HG02943 (cell line): ENCODE measurements at regions not wholly inside any gene's neighbourhood (a gene's known extent, or its start where the extent isn't known, plus 50 kb on each side); places are given as distances from the start of the nearest gene placed in this dataset.

Experiments
- ATAC-seq: cut with Tn5 transposase; IDR thresholded peaks from one replicate; pipeline ENCODE4 v1.9.1; 2021; ENCODE audit warnings: mild to moderate bottlenecking, low read depth, moderate library complexity; ENCODE audit not compliant: unreplicated experiment

DNA sequence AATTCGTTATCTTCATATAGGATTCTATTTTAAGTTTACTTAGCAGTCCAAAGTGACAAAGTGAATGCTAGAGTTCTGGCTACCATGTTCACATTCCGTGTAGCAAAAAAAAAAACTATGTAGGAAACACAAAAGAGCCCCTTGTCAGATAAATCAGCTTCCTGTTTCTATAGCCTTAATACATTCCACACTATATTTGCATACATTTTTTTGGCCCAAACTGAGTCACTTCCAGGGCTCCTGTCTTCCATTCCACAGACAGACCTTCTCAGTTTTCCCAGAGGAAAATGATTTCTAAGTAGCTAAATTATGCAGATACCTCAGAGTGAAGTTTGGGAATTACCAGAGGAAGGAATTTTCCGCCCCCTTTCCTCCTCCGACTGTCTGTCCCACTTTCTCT is 841.9 kb upstream of the HS3ST1 start:
- no peak for ATAC-seq

DNA sequence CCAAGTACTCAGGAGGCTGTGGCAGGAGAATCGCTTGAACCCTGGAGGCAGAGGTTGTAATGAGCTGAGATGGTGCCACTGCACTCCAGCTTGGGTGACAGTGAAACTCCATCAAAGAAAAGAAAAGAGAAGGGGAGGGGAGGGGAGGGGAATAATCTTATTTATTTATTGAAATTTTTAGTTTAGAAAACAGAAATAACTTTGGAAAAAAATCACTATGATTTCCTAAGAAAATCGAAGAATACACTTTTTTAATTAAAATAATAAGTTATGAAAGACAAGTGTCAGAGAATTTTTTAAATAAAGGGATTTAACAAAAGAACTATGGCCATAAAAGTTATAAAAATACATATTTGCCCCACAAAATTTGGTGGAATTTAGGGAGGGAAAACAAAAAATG is 836.9 kb upstream of the HS3ST1 start:
- no peak for ATAC-seq

DNA sequence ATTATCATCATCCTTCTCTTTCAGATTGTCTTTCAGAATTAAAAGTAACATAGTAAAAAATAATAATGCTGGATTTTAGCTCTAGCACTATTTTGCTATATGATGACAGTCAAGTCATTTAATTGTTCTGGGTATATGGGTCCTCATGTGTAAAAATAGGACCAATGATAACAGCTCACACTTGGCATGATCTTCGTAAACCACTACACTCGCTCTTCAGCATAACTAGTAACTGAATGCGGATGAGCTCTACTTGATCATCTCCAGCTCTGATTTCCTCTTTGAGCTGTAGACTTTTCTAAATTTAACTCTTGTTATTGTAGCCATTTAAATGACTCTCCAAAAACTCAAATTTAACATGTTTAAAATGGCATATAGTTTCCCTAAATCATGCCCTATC is 831.8 kb upstream of the HS3ST1 start:
- ATAC-seq, result no peak

DNA sequence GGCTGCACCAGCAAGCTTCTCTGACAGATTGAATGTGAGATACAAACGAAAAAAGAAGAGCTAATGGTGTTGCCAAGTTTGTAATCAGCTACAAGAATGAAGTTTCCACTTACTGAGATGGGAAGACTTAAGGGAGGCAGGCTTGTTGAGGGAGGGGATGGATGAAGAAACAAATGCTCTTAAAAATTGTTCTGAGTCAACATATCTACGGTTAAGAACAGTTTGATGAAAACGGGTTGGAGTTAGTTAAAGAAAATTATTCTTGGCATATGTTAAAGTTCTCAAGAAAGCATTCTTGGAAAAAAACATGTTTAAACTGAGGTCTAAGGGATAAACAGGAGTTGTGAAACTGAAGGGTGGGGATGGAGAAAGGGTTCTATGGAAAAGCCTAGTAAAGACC is 816.3 kb upstream of the HS3ST1 start:
- ATAC-seq, result no peak

DNA sequence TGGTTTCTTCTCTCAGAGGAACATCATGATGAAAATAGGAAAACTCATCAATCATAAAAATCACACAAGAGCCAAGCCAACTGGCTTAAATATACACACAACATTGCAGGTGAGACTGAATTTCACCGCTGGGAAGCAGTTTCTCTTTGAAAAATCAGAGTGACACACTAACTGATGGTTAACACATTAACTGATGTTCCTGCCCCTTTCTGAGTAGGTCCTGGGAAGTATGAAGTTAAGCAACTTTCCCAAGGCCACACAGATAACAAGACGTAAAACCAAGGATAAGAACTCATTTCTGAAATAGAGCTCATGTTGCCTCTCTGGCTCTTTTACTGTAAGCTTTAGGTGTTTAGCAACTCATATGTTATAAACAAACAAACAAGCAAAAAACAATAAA is 813.7 kb upstream of the HS3ST1 start:
- ATAC-seq, result no peak

DNA sequence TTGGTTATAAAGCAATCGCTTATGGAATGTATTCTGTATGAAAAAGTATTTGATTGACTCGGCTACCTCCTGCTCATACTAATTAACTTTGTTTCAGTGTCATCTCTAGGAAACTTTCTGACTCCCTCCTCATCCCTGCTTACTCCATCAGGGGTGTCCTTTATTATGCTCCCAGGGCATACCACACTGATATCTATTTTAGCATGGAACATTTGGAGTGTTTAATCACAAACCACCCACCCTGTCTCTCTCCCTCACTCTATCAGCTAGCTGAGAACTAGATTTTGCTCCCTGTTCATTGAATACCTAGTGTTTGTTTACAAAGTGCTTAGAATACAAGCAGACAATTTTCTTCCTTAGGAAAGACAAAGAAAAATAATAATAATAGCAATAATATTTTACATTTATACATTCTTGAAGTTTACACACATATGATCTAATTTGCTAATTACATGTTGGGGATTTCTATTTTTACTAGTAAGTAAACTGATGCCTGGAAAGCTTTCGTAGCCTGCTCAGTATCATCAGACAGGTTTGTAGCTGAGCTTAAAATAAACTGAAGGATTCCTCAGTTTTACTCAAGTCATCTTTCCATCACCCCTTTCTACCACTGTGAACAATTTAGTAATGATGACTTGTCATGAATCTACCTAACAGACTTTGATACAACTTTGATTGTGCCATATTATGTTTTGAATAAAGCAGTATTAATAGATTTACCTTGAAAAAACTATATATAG is 811.4 kb upstream of the HS3ST1 start:
- no peak for ATAC-seq

DNA sequence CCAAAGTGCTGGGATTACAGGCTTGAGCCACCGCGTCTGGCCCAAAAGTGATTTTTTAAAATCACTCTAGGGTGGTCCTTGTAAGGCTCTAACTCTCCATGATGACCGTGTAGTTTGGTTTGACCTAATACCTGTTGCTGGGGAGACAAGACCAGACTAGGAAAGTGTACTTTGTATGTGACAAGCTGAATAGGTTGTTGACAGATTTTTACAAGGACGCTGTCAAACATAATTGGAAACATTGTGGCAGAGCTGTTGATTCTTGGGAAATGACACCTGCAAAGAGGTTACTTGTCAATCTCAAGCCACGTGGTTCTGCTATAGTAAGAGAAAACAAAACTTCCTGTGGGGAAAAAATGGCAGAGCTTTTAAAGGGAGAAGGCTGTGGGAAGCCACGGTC is 802.4 kb upstream of the HS3ST1 start:
- ATAC-seq, result no peak

DNA sequence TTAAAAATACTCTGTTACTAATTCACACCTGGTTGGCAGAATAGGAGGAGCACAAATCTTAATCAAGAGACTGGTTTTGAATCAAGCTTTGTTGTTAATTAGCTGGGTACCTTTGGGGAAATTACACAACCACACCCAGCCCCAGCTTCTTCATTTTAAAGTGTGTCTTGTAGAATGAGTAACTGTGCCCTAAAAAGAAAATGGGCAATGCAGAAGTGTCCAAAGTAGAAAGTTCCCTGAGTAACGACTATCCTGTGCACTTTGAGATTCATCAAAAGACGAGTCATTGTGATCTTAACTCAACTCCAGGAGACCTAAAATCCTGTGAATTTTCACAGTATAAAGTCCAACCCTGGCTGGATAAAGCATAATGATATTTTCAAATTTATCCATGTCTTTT is 792.3 kb upstream of the HS3ST1 start:
- ATAC-seq, result no peak

DNA sequence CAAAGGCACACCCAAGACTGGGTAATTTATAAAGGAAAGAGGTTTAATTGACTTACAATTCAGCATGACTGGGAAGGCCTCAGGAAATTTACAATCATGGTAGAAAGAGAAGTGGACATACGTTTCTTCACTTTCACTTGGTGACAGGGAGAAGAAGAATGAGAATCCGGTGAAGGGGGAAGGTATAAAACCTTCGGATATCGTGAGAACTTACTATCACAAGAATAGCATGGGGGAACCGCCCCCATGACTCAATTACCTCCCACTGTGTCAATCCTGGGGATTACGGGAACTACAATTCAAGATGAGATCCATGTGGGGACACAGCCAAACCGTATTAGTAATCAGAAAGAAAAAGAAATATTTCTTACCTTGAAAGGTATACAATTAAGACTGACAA is 782.9 kb upstream of the HS3ST1 start:
- ATAC-seq, result no peak

DNA sequence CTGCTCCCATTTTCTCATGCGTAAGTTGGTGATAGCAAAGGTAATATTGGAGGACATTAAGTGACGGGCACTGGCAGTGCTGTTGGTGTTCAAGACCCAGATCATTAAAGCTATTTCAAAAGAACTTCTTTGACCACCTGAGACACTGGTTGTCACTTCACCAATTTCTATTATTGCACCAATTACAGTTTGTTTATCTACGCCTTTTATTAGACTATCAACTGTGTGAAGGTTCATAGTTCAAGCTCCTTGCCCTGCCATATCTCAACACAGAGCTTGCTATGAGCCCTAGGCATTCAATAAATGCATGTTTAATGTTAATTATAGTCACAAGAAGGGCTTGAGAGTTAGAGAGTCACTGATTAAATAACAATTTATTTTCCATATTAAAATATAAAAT is 778.7 kb upstream of the HS3ST1 start:
- ATAC-seq, result no peak

DNA sequence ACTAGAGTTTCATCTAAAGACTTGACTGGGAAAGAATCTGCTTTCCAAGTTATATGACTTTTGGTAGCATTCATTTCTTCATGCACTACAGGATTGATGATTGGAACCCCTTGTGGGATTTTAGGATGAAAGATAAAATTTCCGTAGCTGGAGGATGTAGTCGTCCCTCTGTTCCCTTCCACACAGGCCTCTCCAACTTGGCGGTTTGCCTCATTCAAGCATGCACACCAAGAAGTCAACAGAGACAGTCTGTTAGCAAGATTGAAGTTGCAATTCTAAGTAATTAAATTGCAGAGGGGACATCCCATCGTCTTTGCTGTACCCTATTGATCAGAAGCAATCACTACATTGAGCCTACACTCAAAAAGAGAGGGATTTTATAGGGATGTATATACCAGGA is 777.4 kb upstream of the HS3ST1 start:
- ATAC-seq, result no peak

DNA sequence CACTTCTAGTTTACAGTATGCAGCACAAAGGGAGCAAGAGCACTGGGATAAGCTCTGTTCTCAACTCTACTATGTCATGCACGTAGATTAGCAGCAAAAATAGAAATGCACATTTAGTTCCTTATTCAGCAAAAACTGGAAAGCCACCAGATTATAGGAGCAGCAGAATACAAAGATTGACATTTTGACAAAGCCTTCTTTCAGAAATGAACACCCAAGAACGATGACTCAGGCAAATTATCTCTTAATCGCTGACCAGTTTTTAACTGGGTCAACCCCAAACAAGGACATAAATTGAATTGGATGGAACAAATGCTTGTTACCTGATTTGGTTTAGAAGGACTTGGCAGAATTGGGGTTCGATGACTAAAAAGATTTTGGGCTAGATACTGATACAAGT is 775.3 kb upstream of the HS3ST1 start:
- no peak for ATAC-seq

DNA sequence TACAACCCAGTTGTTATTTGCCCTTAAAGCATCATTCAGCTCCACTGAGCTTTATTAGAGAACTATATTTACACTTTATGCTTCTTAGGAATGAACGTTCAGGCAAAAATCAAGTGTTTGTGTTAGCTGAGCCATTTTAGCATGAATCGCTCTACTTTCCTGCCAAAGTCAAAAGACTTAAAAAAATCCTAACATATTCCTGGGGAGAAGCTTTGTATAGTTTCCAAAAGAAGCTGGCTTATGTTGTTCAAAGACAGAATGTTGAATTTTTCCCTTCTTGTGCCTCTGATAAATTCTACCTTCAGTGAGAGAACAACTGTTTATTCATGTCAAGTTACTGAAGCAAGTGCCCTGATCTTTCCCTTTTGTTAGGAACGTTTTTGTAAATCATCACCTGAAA is 771.5 kb upstream of the HS3ST1 start:
- ATAC-seq, result no peak

DNA sequence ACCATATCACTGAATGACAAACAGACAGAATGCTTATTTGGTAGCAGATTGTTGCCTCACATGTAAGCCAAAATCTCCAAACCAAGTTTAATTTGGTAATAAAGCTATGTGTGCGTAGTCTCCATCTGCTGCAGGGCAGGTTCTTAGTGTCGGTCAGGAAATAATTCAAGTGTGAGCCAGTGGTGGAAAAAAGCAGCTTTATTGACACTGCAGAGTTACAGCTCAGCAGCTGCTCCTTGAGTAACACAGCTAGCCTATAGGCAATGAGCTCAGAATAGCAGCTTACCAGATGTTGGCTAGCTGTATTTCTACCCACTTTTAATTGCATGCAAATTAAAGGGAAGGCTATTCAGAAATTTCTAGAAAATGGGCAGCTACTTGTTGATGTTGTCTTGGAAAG is 757.8 kb upstream of the HS3ST1 start:
- no peak for ATAC-seq

DNA sequence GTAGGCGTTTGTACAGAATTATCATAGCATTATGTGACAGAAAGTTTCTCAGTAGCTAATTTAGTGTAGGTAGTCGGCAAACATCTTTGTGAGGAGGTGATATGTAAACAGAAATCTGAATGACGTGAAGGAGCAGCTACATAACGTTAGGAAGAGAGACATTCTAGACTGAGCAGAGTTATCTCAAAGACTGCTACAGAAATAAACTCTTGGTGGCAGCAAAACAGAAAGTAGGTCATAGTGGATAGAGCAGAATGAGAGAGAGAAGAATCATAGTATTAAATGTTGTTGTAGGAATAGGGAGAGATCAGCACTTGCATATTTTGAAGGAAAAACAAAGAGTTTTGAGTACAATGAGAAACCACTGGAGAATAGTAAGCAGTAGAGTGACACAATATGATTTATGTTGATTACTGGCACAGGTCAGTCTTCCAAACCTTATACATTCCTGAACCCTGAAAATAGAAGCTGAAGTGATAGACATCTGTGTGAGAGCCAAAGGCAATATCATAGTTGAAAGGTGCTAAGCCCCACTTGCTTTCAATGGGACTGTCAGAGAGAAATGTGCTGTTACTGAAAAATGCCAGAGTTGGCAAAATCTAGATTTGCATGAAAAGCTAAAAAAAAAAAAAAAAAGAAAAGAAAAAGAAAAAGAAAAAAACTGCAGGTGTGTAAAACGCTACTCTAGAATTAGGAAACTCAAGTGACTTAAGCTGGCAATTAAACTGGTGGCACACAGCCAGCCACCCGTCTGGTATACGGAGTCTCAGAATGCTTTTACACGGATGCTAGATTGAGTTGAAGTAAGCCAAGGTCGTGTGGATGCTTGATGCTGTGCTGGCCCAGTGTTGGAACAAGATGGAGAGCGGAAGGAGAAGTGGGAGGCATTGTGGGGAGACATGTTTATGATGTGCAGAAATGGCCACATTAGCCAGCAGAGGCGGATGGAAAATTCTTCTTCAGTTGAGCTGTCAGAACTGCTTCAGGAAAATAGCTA is 750.2 kb upstream of the HS3ST1 start:
- no peak for ATAC-seq

DNA sequence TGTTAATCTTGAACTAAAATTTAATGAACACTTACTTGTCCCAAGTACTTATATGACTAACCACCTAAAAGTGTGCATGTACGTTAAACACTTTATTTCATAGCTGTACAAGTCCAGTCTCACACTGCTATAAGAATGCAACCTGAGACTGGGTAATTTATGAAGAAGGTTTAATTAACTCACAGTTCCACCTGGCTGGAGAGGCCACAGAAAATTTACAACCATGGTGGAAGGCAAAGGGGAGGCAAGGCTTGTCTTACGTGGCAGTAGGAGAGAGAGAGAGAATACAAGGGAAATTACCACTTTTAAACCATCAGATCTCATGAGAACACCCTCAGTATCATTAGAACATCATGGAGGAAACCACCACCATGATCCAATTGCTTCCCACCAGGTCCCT is 748.7 kb upstream of the HS3ST1 start:
- no peak for ATAC-seq

DNA sequence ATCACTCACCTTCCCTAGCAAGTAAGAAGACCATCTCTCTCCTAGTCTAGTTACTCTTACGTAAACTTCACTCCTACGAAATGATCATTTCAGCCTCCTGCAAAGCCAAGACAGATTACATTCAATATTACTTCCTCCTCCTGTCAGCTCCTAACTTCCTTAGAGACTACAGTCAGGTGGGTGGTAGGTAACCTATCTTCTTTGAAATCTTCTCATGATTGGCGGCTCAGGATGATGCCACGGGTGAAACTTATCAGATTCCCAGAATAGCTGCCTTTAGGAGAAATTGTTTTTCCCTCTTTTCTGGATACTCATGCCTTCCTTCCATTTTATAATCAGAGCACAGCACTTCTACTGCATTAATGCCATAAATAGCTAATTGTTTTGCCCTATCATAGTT is 744.8 kb upstream of the HS3ST1 start:
- ATAC-seq, result no peak

DNA sequence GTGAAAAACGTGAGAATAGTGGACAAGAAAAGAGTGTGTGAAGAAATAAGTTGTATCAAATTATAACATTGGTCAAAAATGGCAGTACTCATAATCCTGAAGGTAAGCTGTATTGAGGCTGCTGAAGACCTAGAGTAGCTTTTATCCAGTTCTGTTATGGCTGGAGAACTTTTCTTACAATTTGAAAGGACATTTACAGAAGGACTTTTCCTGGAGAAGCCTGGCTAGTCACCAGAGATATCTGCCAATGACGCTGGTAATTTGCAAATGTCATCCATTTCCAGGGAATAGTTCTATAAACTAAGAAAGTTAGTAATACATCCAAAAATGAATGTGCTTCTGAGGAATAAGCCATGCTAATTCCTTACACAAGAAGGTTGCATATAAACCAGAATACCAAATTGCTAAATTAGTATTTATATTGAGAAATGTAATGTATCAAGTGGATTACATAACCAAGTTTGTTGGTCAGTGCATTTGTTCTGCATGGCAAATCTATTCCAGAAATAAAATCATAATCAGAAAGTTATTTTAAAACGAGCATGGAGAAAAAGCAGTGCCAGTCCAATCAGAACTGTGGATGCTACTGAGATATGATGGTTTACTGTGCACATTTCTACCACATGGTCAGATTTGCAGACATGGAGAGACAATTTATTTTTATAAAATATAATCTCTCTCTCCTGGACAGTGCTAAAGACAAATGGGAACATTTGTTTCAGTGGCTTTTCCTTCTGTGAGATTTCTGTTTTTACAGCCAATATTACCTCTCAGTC is 743.7 kb upstream of the HS3ST1 start:
- no peak for ATAC-seq

DNA sequence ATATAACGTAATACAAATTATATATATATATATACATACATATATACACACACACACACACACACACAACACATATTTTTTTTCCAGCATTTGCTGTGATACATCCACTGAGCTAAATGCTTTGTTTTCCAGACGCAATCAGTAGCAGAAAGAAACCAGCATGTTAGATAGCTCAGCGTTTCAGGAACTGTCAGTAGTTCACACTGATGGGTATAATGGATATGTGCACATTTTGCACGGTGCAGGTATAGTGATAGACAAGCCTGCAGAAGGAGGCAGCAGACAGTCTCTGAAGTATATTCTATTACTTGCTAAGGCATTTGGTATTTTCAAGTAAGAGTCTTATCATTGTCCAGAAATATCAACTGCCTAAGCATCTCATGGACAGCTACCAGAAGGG is 741.6 kb upstream of the HS3ST1 start:
- ATAC-seq, result no peak

DNA sequence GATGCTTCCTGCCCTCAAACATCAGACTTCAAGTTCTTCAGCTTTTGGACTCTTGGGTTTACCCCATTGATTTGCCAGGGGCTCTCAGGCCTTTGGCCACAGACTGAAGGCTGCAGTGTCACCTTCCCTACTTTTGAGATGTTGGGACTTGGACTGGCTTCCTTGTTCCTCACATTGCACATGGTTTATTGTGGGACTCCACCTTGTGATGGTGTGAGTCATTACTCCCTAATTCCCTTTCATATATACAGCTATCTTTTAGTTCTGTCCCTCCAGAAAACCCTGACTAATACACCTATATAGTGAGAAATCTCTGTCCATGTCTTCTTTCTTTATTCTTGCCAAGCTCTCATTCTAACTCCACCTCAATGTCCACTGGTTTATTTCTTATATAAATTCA is 736.9 kb upstream of the HS3ST1 start:
- ATAC-seq, result no peak

DNA sequence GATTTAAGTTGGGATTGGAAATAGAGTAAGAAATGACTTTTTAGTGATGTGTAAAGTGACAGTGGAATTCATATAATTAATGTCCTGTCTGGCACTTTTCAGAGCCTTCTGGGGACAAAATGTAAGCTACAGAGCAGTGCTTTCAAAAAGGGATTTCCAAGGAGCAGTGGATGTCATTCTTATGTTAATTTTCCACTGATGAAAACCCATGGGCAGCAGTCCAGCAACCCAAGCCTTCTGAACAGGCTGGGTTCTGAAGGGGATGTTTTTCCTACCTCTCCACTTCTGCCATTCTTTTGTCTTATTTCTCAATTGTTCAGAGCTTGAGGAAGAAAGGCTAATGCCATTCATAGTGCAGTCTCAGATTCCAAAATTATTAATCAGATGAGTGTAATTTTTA is 717.6 kb upstream of the HS3ST1 start:
- ATAC-seq, result no peak
